NCI-H2227 treated with DMSO at 0.1 percent for 48 hours (cell line): ENCODE measurements at regions not wholly inside any gene's neighbourhood (a gene's known extent, or its start where the extent isn't known, plus 50 kb on each side); places are given as distances from the start of the nearest gene placed in this dataset.
A peak's percentile ranks its signal among the peaks of the same experiment; 100 is the strongest.

Experiments used
- DNase-seq: peaks from one replicate; lab custom pipeline; 2025; lab: John Stamatoyannopoulos, UW

GRCh38 chr1:90650401-90650800 lies 66.7 kb downstream of the BARHL2 start:
- no peak for DNase-seq

- DNase-seq, result no peak
These were observed 76.8 kb downstream of the BARHL2 start for GRCh38 chr1:90640325-90640724.

GRCh38 chr1:90622666-90623065 lies 94.4 kb downstream of the BARHL2 start:
- DNase-seq, result no peak

- DNase-seq, result no peak
These were observed 95.1 kb downstream of the BARHL2 start for GRCh38 chr1:90621986-90622385.

- DNase-seq, result peak; percentile 12
These were observed 100.7 kb downstream of the BARHL2 start for GRCh38 chr1:90616395-90616794.

- DNase-seq, result no peak
These were observed 102.2 kb downstream of the BARHL2 start for GRCh38 chr1:90614872-90615271.

GRCh38 chr1:90613371-90613770 lies 103.7 kb downstream of the BARHL2 start:
- DNase-seq, result peak; percentile 42

DNA sequence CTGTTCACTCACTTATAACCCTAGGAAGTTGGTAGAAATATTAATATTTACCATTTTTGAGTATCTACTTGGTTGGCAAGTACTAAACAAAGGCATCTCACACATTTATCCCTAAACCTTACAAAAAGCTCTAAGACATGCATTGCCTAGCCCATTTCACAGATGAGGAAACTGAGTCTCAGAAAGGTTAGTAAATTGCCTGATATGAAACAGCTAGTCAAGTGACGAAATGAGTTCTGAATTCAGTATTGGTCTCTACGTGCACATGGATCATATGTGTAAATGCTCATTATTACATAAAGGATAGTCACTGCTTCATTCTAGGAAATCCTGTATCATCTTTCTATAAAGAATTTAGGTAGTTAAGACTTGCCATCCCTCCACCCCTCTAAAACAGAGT lies 105.1 kb downstream of the BARHL2 start:
- no peak for DNase-seq

GRCh38 chr1:90607736-90608135 lies 109.4 kb downstream of the BARHL2 start:
- no peak for DNase-seq

DNA sequence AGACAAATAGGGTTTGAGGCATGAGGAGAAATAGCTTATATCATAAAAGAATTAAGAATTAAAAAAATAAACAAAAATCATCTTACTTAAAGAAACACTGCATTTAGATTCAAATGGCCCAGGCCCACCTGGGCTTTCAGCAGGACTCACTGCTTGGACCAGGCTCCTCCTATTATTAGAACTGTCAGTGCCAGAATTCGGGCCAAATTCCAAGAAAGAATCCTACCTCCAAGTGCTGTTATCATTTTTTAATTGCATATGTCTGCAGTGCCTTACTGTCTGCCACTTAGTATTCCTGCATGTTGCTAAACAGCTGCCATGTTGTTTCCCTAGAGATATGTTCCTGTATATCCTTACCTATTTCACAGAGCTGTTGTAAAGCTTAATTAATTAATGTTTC lies 112.0 kb downstream of the BARHL2 start:
- DNase-seq, result no peak

DNA sequence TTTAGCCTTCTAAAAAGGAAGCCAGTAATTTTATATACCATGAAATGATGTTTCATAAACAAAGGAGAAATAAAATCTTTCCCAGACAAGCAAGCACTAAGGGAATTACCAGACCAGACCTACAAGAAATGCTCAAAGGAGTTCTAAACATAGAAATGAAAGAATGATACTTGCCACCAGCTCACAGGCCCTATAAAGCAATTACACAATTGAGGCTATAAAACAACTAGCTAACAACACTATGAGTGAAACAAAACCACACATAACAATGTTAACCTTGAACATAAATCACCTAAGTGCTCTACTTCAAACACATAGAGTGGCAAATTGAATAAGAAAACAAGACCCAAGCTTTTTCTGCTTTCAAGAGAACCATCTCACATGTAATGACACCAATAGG lies 123.8 kb downstream of the BARHL2 start:
- no peak for DNase-seq

- DNase-seq, result no peak
These were observed 125.1 kb downstream of the BARHL2 start for GRCh38 chr1:90591970-90592356.

DNA sequence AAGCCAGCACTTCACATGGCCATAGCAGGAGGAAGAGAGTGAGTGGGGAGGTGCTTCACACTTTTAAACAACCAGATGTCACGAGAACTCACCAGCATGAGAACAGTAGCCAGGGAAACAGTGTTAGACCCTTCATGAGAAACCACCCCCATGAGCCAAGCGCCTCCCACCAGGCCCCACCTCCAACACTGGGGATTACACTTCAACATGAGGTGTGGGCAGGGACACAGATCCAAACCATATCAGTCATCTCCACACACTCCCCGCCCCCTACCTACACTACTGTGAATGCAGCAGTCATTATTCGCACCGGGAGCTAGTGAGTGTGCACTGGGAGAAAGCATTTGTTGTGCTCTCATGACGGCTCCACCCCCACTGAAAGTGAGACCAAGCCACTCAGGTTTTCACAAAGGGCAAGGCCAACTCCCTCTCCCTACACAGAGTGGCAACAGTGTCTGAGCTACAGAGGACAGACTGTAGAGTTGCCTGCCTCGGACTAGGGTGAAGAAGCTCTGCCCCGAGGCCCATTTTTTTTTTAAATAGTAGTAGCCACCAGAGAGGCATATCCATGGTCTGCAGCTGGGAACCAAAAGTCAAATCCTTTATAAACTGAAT lies 125.6 kb downstream of the BARHL2 start:
- no peak for DNase-seq

GRCh38 chr1:90580176-90580575 lies 136.9 kb downstream of the BARHL2 start:
- no peak for DNase-seq

- DNase-seq, result peak; percentile 32
These were observed 137.8 kb downstream of the BARHL2 start for GRCh38 chr1:90579212-90579802.

- no peak for DNase-seq
These were observed 142.3 kb downstream of the BARHL2 start for GRCh38 chr1:90574692-90575370.

DNA sequence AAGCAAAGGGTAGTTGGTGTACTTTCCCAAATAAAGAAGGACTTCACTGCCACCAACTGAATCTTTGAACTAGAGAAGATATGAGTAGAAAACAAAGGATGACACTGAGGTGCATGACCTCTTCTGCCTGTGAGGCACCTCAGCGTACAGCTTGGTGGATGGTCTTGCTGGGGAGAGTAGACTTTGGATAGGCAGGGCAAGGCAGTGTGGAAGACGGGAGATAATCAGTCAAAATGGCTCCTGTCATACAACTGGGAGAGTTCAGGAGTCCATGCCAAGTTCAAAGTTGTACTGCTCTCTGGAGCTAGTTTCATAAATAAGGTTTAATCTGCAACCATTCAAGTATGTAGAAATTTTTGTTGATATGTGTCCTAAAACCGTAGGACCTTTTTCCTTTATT lies 143.4 kb downstream of the BARHL2 start:
- no peak for DNase-seq

- DNase-seq, result no peak
These were observed 144.7 kb downstream of the BARHL2 start for GRCh38 chr1:90572446-90572845.

GRCh38 chr1:90568436-90568835 lies 148.7 kb downstream of the BARHL2 start:
- no peak for DNase-seq

GRCh38 chr1:90564164-90564563 lies 152.9 kb downstream of the BARHL2 start:
- no peak for DNase-seq

DNA sequence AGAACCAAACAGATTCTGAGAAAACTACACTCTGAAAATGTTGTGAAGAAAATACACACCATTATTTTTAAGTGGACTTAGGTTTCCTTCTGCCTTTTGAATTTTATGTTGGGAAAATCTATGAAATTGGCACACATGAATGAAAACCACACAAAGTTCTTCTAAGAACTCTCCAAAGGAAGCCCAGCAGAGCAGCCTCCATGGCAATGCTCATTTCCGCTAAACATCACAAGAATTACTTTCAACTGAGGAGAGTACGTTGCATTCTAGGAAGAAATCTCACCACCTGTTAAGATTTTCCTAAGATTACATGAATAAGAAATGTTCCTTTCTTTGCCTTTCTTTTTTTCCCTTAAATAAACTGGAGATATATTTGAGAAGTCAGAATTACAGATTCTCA lies 154.2 kb downstream of the BARHL2 start:
- DNase-seq, result no peak

- DNase-seq, result no peak
These were observed 155.2 kb downstream of the BARHL2 start for GRCh38 chr1:90561911-90562310.

DNA sequence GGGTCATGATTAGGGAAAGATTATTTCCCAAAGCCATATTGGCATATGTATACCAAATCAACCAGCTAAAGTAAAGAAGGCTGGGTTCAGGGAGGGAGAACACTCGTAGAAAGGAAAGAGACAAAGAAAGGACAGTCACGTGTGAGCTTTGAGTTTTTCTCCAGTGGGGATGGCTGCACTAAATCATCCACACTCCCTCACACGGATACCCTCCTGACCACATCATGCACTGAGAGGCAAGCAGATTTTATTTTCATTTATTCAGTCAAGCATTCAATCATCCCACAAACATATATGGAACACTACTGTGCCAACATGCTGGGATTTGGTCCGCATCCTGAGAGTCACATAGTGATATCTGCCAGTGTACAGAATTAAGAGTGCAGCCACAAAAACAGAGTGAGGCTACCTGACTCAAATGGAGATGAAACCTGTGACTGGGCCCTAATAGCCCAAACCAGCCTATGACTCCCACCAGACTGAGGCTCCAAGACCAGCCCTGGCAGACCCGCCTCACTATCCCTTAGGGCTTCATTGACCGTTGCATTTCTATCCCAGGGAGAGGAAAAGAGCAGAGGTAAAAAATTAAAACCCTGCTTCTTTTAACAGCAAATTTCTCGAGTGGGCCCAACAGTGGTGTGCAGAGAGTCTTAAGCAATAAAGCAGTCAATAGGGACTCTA lies 155.9 kb downstream of the BARHL2 start:
- no peak for DNase-seq
